Heart right ventricle (tissue), 16 donors: ENCODE measurements at regions not wholly inside any gene's neighbourhood (a gene's known extent, or its start where the extent isn't known, plus 50 kb on each side); places are given as distances from the start of the nearest gene placed in this dataset.
"Not testable (repeated sequence)": the region's sequence is repeated elsewhere in the genome, so short reads cannot be mapped to it uniquely, and the experiment has no call there.

ENCODE experiments used
- ATAC-seq, 8 donors: fragments of 200-7000 bp; cut with Tn5 transposase; one replicate each; pipeline ENCODE4 v1.9.1; 2020; ENCODE audit warnings: mild to moderate bottlenecking in 8 of 8, moderate library complexity in 8 of 8, moderate number of reproducible peaks in 1 of 8
- DNase-seq, 2 donors: peaks; one replicate each; pipeline ENCODE4 v3.0.0-alpha.2; 2020
- H3K27ac ChIP-seq, 10 donors: fragments of 200-600 bp; sonication (generic) in 2 of 10; one replicate each; pipeline versions ENCODE4 v1.5.0 to v1.8.0; 2020 to 2022; ENCODE audit warnings: mild to moderate bottlenecking in 3 of 10
- H3K27me3 ChIP-seq, 7 donors: fragments of 200-600 bp; one replicate each; pipeline ENCODE4 v1.8.0; 2021 to 2022; ENCODE audit warnings: mild to moderate bottlenecking in 2 of 7
- H3K36me3 ChIP-seq, 9 donors: fragments of 200-600 bp; sonication (generic) in 1 of 9; one replicate each; pipeline versions ENCODE4 v1.5.0 to v1.8.0; 2020 to 2022; ENCODE audit warnings: mild to moderate bottlenecking in 2 of 9
- H3K4me1 ChIP-seq, 9 donors: fragments of 200-600 bp; sonication (generic) in 1 of 9; one replicate each; pipeline versions ENCODE4 v1.5.0 to v1.8.0; 2020 to 2022; ENCODE audit warnings: mild to moderate bottlenecking in 4 of 9
- H3K4me3 ChIP-seq, 10 donors: fragments of 200-600 bp; sonication (generic) in 2 of 10; one replicate each; pipeline versions ENCODE4 v1.5.0 to v1.8.0; 2020 to 2022; ENCODE audit warnings: mild to moderate bottlenecking in 7 of 10, moderate library complexity in 2 of 10
- H3K9me3 ChIP-seq, 11 donors: fragments of 200-600 bp in 10 of 11; sonication (generic) in 2 of 11; one replicate each; pipeline versions ENCODE4 v1.5.0 to v1.8.0; 2013 to 2022; ENCODE audit warnings: mild to moderate bottlenecking in 2 of 11, control low read depth in 1 of 11, moderate library complexity in 1 of 11
- WGBS, 2 donors: extraction: QIAGEN DNeasy Blood & Tissue Kit; methylation state at CpG; one replicate each; pipeline ENCODE4 v1.1.7; 2013; ENCODE audit warnings: inconsistent platforms in 1 of 2; 5-methylcytosine and 5-hydroxymethylcytosine counted together
- intact Hi-C, 10 donors: fragments of 100-400 bp; cut with DNase I; formaldehyde crosslinking; loops; one replicate each; pipeline versions ENCODE4 v1.11.1 to v1.14.2; 2022
- TF ChIP-seq, protein P1 (sequence below), 9 donors: fragments of 200-600 bp; sonication (generic) in 2 of 9; IDR thresholded peaks; one replicate each; pipeline versions ENCODE4 v1.5.0 to v1.8.0; 2021 to 2022; ENCODE audit warnings: antibody characterized with exemption in 9 of 9, mild to moderate bottlenecking in 5 of 9, moderate library complexity in 1 of 9
- donor health status: Arrhythmogenic right ventricular cardiomyopathy.
- donor health status: ischemic (EF 13 %, LVEDD 7.1; RV severe dilation, severe dysfunction).
- donor health status: healthy with polysubstance abuse.
- donor health status: DM: no; HTN: yes; CAD: no.
- donor health status: DM: no; HTN: no; CAD: no.
- donor health status: ischemic (EF 25% LVEDD 6.9; RV normal size, moderate dysfunction).
- donor health status: ischemic (EF 25% LVEDD 5.7; RV mildly dilated, moderate dysfunction).
- donor health status: healthy.
- donor health status: DM: yes; HTN: yes; CAD: no.
- donor health status: Ischemic cardiomyopathy.
- donor health status: ischemic (EF 35%, LVEDD 5.7; RV mildly dilated, moderate dysfunction).
- donor health status: nonischemic (EF 11% LVEDD 7.7; RV severe dilation, severe dysfunction).
- donor health status: DM: yes; HTN: yes; CAD: no.
- donor health status: PGD.
- donor health status: ischemic (EF 29% LVEDD 5.4; RV normal size, mild dysfunction).
- donor health status: nonischemic (EF 23%, LVEDD 6.1; RV moderate dilation, normal function).

- TF ChIP-seq, protein P1, sequence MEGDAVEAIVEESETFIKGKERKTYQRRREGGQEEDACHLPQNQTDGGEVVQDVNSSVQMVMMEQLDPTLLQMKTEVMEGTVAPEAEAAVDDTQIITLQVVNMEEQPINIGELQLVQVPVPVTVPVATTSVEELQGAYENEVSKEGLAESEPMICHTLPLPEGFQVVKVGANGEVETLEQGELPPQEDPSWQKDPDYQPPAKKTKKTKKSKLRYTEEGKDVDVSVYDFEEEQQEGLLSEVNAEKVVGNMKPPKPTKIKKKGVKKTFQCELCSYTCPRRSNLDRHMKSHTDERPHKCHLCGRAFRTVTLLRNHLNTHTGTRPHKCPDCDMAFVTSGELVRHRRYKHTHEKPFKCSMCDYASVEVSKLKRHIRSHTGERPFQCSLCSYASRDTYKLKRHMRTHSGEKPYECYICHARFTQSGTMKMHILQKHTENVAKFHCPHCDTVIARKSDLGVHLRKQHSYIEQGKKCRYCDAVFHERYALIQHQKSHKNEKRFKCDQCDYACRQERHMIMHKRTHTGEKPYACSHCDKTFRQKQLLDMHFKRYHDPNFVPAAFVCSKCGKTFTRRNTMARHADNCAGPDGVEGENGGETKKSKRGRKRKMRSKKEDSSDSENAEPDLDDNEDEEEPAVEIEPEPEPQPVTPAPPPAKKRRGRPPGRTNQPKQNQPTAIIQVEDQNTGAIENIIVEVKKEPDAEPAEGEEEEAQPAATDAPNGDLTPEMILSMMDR (IDR thresholded peaks at IDR 0.05) = peak in 7 of 9 donors; percentile 19 to 46 (median 39)
- intact Hi-C loops, DNase-seq, H3K4me1 ChIP-seq, H3K9me3 ChIP-seq, H3K4me3 ChIP-seq, H3K27me3 ChIP-seq: not testable (repeated sequence)
- 40 to 43% methylated on average over 8 to 10 of the region's 13 CpGs for WGBS, 2 donors
- ATAC-seq = peak in 7 of 8 donors; percentile 68 to 85 (median 79)
- Histone ChIP-seq H3K36me3 (peaks cover 0 to 34% (median 0%) of the 10 kb centered on the region in 9 donors), H3K27ac (peak overlapping the region in 2 of 10 donors; percentile 36 to 38)
These were observed 110.1 kb downstream of the LAT start for GRCh38 chr16:29094729-29095624.

GRCh38 chr16:29094325-29094724 lies 109.5 kb downstream of the LAT start:
- H3K36me3 ChIP-seq = peaks cover 0 to 31% (median 0%) of the 10 kb centered on the region in 9 donors
- H3K4me1 ChIP-seq, H3K4me3 ChIP-seq, intact Hi-C loops, ATAC-seq, DNase-seq, H3K9me3 ChIP-seq, H3K27me3 ChIP-seq: not testable (repeated sequence)
- WGBS, 2 donors = 52 to 58% methylated on average over 3 of the region's 3 CpGs
- H3K27ac ChIP-seq = peak overlapping the region in 2 of 10 donors; percentile 36 to 38

DNA sequence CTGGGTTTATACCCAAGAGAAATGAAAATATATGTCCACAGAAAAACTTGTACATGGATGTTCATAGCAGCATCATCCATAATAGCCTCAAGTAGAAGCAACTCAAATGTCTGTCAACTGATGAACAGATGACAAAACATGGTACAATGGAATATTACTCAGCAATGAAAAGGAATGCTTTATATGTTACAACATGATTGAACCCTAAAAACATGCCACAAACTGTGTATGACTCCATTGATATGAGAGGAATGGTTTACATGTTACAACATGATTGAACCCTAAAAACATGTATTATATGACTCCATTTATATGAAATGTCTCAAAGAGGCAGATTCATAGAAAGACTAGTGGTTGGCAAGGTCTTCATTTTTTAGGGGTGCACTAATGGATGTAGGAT lies 104.8 kb downstream of the LAT start:
- H3K36me3 ChIP-seq = peaks cover 0 to 36% (median 0%) of the 10 kb centered on the region in 9 donors
- H3K27ac ChIP-seq, DNase-seq, H3K27me3 ChIP-seq, ATAC-seq, H3K9me3 ChIP-seq, intact Hi-C loops, H3K4me1 ChIP-seq, H3K4me3 ChIP-seq: not testable (repeated sequence)

GRCh38 chr16:29087673-29088072 lies 102.8 kb downstream of the LAT start:
- H3K9me3 ChIP-seq, DNase-seq, H3K27me3 ChIP-seq, H3K4me1 ChIP-seq, ATAC-seq, intact Hi-C loops, H3K4me3 ChIP-seq, H3K27ac ChIP-seq: not testable (repeated sequence)
- H3K36me3 ChIP-seq = peaks cover 0 to 37% (median 0%) of the 10 kb centered on the region in 9 donors
- 79 to 85% methylated on average over 4 of the region's 4 CpGs for WGBS, 2 donors

- H3K9me3 ChIP-seq, H3K27me3 ChIP-seq, H3K4me1 ChIP-seq, intact Hi-C loops: not testable (repeated sequence)
- H3K36me3 ChIP-seq = peaks cover 0 to 22% (median 0%) of the 10 kb centered on the region in 9 donors
- 5 to 8% methylated on average over 18 to 26 of the region's 74 CpGs for WGBS, 2 donors
- peak overlapping the region in 5 of 10 donors; percentile 15 to 58 (median 30) for H3K27ac ChIP-seq
- peak overlapping the region in 9 of 10 donors; percentile 28 to 52 (median 48) for H3K4me3 ChIP-seq
- DNase-seq (peak in 1 of 2 donors; percentile 35), ATAC-seq (peak; percentile 44 to 86 (median 77))
These were observed 97.2 kb downstream of the LAT start for GRCh38 chr16:29081829-29082639.

DNA sequence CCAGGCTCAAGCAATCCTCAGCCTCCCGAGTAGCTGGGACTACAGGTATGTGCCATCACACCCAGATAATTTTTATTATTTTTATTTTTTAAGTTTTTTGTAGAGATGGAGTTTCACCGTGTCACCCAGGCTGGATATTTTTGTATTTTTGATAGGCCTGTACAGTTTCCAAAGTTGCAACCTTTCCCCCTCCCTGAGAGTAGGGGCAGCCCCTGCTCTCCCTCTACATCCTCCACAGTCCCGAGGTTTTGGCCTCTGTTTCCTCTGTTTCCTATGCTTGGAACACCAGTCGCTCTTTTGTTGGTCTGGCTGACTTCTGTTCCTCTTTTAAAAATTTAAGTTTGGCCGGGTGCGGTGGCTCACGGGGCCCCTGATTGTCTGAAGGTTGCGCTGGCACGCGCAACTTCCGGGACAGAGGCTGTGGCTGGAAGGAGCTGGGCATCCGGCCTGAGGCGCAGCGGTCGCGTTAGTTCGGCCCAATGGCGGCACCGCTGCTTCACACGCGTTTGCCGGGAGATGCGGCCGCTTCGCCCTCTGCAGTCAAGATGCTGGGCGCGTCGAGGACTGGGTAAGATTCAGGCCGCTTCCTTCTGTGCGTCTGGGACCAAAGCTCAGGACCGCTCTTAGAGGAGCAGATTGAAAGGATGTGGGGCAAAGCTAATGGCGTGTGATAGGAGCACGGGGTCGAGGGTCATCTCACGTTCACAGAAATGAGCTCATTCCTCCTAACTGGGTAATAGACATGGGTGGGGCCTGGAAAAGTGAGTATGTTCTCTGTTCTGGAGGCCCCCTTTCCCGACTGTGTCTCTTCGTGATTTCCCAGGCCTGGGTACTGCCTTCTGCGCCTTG lies 89.9 kb downstream of the LAT start:
- intact Hi-C loops = not testable (repeated sequence)
- peak overlapping the region in 9 of 10 donors; percentile 24 to 58 (median 47) for H3K4me3 ChIP-seq
- peak; percentile 92 to 98 (median 96) for ATAC-seq

GRCh38 chr16:29062235-29062634 lies 77.4 kb downstream of the LAT start:
- intact Hi-C loops = not testable (repeated sequence)

More for the DNA sequence above, 89.9 kb downstream of the LAT start:
- peak; percentile 30 to 36 for DNase-seq
- Histone ChIP-seq H3K4me1 (peaks cover 0 to 15% (median 5%) of the 10 kb centered on the region in 9 donors), H3K27ac (peak overlapping the region in 9 of 10 donors; percentile 24 to 89 (median 76))
- H3K9me3 ChIP-seq, H3K27me3 ChIP-seq, H3K36me3 ChIP-seq: not testable (repeated sequence)
- 15 to 16% methylated on average over 37 to 38 of the region's 38 CpGs for WGBS, 2 donors

GRCh38 chr16:29061467-29061921 lies 76.6 kb downstream of the LAT start:
- WGBS, 2 donors = 84 to 92% methylated on average over 3 of the region's 7 CpGs
- H3K4me1 ChIP-seq, intact Hi-C loops, H3K27ac ChIP-seq, DNase-seq, H3K4me3 ChIP-seq, H3K36me3 ChIP-seq, H3K9me3 ChIP-seq, H3K27me3 ChIP-seq: not testable (repeated sequence)
- ATAC-seq = peak in 1 of 8 donors; percentile 31

More at GRCh38 chr16:29062235-29062634, 77.4 kb downstream of the LAT start:
- DNase-seq, H3K27ac ChIP-seq, H3K9me3 ChIP-seq, H3K4me3 ChIP-seq, H3K36me3 ChIP-seq, ATAC-seq, H3K27me3 ChIP-seq, H3K4me1 ChIP-seq: not testable (repeated sequence)
- no CpG with 5 or more reads among the region's 4 CpGs for WGBS, 2 donors
